22Rv1 (cell line): ENCODE measurements at regions not wholly inside any gene's neighbourhood (a gene's known extent, or its start where the extent isn't known, plus 50 kb on each side); places are given as distances from the start of the nearest gene placed in this dataset.

Experiments
- ZFX ChIP-seq: fragments of 450-650 bp; IDR thresholded peaks from 2 replicates; pipeline ENCODE4 v1.6.1; 2017; ENCODE audit warnings: antibody characterized with exemption, borderline replicate concordance
- TF ChIP-seq, protein P1 (sequence below): fragments of 450-650 bp; IDR thresholded peaks from 2 replicates; pipeline ENCODE4 v1.5.1; 2017; ENCODE audit warnings: mild to moderate bottlenecking

DNA sequence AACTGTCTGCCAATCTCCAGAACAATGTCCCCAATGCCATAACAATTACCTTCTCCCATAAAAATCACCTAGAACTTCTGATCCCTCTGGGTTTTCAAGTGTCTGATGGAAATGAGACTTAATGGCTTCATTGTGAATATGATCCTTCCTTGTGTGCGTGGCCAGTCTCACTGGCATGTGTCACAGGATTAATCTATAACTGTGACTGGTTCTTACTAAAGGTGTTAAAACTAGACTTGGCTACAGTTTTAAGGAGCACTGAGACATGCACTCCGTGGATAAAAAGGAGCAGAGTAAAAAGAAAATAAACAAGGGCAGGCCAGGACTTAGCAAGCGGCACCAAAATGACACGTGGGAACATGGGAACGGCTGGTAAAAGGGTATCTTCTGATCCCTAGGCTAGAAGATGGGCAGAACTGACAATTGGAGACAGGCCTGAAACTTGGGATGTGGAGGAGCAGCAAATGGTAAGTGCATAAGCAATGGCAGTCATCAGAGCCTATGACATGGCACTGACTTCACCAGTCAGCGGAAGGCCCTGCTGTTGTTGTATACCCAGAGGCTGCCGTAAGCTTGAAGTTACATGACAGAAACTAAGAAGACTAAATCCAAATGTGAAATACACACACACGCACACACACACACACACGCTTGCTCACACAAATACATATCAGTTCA is 256.6 kb upstream of the NOCT start:
- TF ChIP-seq, protein P1, sequence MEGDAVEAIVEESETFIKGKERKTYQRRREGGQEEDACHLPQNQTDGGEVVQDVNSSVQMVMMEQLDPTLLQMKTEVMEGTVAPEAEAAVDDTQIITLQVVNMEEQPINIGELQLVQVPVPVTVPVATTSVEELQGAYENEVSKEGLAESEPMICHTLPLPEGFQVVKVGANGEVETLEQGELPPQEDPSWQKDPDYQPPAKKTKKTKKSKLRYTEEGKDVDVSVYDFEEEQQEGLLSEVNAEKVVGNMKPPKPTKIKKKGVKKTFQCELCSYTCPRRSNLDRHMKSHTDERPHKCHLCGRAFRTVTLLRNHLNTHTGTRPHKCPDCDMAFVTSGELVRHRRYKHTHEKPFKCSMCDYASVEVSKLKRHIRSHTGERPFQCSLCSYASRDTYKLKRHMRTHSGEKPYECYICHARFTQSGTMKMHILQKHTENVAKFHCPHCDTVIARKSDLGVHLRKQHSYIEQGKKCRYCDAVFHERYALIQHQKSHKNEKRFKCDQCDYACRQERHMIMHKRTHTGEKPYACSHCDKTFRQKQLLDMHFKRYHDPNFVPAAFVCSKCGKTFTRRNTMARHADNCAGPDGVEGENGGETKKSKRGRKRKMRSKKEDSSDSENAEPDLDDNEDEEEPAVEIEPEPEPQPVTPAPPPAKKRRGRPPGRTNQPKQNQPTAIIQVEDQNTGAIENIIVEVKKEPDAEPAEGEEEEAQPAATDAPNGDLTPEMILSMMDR, result no peak
- TF ChIP-seq ZFX, result no peak
